OCI-LY3 (cell line): ENCODE measurements at regions not wholly inside any gene's neighbourhood (a gene's known extent, or its start where the extent isn't known, plus 50 kb on each side); places are given as distances from the start of the nearest gene placed in this dataset.

ENCODE experiments used
- H2AFZ ChIP-seq: fragments of 200-600, 300-600 bp; shearing (Covaris generic); 2 replicates; pipeline ENCODE4 v1.6.0; 2014; ENCODE audit warnings: antibody characterized with exemption, low read depth, low read length
- H3K27ac ChIP-seq: fragments of 200-600, 300-600 bp; sonication (generic); 2 replicates; pipeline ENCODE4 v1.5.1; 2014; ENCODE audit warnings: mild to moderate bottlenecking, low read length, moderate library complexity, mixed read lengths
- H3K27me3 ChIP-seq: fragments of 200-600, 300-600 bp; sonication (generic); 2 replicates; pipeline ENCODE4 v1.6.1; 2014; ENCODE audit warnings: low read depth, low read length, mixed read lengths
- H3K36me3 ChIP-seq: fragments of 200-600, 300-600 bp; sonication (generic); replicated peaks from 2 replicates; pipeline ENCODE3; 2014; ENCODE audit warnings: low read depth, low read length, mixed read lengths
- H3K4me1 ChIP-seq: fragments of 300-600, 200-600 bp; sonication (generic); 2 replicates; pipeline ENCODE4 v1.6.1; 2014; ENCODE audit warnings: low read length, mixed read lengths
- H3K4me2 ChIP-seq: fragments of 200-600, 300-600 bp; sonication (generic); 2 replicates; pipeline ENCODE4 v1.6.1; 2014; ENCODE audit warnings: low read length, mixed read lengths
- H3K4me3 ChIP-seq: fragments of 300-600, 200-600 bp; sonication (generic); 2 replicates; pipeline ENCODE4 v1.5.1; 2014; ENCODE audit warnings: antibody characterized with exemption, mild to moderate bottlenecking, low read length, moderate library complexity
- H3K79me2 ChIP-seq: fragments of 300-600, 200-600 bp; shearing (Covaris generic); 2 replicates; pipeline ENCODE4 v1.6.1; 2014; ENCODE audit warnings: mild to moderate bottlenecking, low read length, mixed read lengths
- H3K9ac ChIP-seq: fragments of 300-600, 200-600 bp; shearing (Covaris generic); 2 replicates; pipeline ENCODE4 v1.6.0; 2014; ENCODE audit warnings: mild to moderate bottlenecking, low read length, moderate library complexity
- H3K9me3 ChIP-seq: fragments of 200-600, 300-600 bp; shearing (Covaris generic); 2 replicates; pipeline ENCODE4 v1.6.1; 2014; ENCODE audit warnings: low read length, mixed read lengths; ENCODE audit not compliant: insufficient read depth
- H4K20me1 ChIP-seq: fragments of 200-600, 300-600 bp; sonication (generic); 2 replicates; pipeline ENCODE4 v1.6.1; 2016; ENCODE audit warnings: low read length, mixed read lengths; ENCODE audit not compliant: insufficient read depth
- EZH2phosphoT487 ChIP-seq: fragments of 200-600 bp; shearing (Covaris generic); IDR thresholded peaks from 2 replicates; pipeline ENCODE4 v1.6.1; 2018; ENCODE audit warnings: antibody characterized with exemption, mixed run types, low read depth
- TF ChIP-seq, protein P1 (sequence below): fragments of 200-600, 300-600 bp; sonication (generic); IDR thresholded peaks from 2 replicates; pipeline ENCODE4 v1.5.1; 2014; ENCODE audit warnings: antibody characterized with exemption, low read length, low read depth

DNA sequence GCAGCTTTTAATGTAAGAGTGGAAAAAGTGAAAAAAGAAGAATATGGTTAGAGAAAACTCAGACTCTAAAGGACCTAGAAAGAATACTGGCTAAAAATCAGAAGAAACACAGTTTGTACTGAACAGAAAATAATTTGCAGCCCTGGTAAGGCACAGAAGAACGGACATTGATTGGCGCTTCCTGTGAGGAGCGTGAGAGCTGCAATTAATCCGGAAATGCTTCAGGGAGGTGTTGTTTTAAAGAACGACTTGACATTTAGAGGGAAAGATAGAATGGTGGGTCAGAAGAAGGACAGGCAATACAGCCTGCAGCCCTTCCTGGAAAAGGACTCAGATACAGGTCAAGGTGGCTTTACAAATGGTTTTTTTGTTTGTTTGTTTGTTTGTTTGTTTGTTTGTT is 151.3 kb upstream of the TSC22D2 start:
- Histone ChIP-seq H3K27me3 (no peaks in the 10 kb centered on the region), H3K36me3 (no peaks in the 10 kb centered on the region), H2AFZ (no peak overlapping the region), H3K79me2 (no peaks in the 10 kb centered on the region), H3K27ac (no peak overlapping the region), H3K4me1 (no peaks in the 10 kb centered on the region), H3K9me3 (no peaks in the 10 kb centered on the region), H3K4me2 (no peak overlapping the region), H4K20me1 (no peaks in the 10 kb centered on the region), H3K9ac (no peak overlapping the region), H3K4me3 (no peak overlapping the region)
- TF ChIP-seq, protein P1, sequence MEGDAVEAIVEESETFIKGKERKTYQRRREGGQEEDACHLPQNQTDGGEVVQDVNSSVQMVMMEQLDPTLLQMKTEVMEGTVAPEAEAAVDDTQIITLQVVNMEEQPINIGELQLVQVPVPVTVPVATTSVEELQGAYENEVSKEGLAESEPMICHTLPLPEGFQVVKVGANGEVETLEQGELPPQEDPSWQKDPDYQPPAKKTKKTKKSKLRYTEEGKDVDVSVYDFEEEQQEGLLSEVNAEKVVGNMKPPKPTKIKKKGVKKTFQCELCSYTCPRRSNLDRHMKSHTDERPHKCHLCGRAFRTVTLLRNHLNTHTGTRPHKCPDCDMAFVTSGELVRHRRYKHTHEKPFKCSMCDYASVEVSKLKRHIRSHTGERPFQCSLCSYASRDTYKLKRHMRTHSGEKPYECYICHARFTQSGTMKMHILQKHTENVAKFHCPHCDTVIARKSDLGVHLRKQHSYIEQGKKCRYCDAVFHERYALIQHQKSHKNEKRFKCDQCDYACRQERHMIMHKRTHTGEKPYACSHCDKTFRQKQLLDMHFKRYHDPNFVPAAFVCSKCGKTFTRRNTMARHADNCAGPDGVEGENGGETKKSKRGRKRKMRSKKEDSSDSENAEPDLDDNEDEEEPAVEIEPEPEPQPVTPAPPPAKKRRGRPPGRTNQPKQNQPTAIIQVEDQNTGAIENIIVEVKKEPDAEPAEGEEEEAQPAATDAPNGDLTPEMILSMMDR: no peak

DNA sequence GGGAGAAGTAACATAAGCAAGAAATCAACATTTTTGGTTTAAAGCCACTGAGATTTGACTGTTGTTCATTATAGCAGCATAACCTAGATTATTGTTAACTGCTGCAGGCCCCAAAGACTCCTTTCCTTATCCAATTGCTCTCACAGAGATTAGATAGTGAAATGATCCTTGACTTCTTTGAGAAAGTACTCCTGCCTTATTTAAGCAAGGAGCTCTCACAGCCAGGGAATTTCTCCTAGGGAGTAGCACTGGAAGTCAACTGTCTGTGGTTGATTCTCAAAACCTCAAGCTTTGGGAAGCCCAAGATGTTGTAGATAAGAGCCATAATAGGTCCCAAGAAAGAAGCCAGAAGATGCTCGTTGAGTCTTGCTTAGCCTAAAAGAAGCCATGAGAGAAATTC is 151.8 kb upstream of the TSC22D2 start:
- Histone ChIP-seq H3K4me3 (no peak overlapping the region), H3K27ac (no peak overlapping the region), H3K36me3 (no peaks in the 10 kb centered on the region), H3K4me1 (no peaks in the 10 kb centered on the region), H3K9me3 (no peaks in the 10 kb centered on the region), H3K27me3 (no peaks in the 10 kb centered on the region), H3K9ac (no peak overlapping the region), H3K79me2 (no peaks in the 10 kb centered on the region), H3K4me2 (no peak overlapping the region), H4K20me1 (no peaks in the 10 kb centered on the region), H2AFZ (no peak overlapping the region)
- TF ChIP-seq, protein P1: no peak
- no peak for TF ChIP-seq EZH2phosphoT487

DNA sequence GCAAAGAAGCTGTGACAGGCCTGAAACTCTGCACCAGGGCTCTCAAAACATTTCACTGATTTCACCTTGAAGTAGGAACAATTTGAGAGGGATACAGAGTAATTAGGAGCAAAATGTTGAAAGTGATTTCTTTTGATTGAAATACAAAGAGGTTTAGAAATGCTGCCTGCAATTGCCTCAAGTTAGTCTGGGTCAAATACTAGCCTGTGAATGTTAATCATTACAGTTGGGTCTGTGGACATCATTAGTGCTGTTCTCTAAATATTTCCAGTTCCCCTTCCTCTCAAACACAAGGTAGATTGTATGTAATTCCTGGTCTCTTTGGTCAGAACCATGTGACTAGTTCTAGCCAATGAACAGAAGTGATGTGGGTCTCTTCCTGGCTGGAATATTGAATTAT is 152.3 kb upstream of the TSC22D2 start:
- no peaks in the 10 kb centered on the region for H4K20me1 ChIP-seq
- H3K79me2 ChIP-seq: no peaks in the 10 kb centered on the region
- H2AFZ ChIP-seq: no peak overlapping the region
- no peaks in the 10 kb centered on the region for H3K4me1 ChIP-seq
- H3K9ac ChIP-seq: no peak overlapping the region
- TF ChIP-seq EZH2phosphoT487: no peak
- TF ChIP-seq, protein P1: no peak
- H3K27ac ChIP-seq: no peak overlapping the region
- H3K4me3 ChIP-seq: no peak overlapping the region
- H3K27me3 ChIP-seq: no peaks in the 10 kb centered on the region
- H3K36me3 ChIP-seq: no peaks in the 10 kb centered on the region
- H3K4me2 ChIP-seq: no peak overlapping the region
- H3K9me3 ChIP-seq: no peaks in the 10 kb centered on the region

DNA sequence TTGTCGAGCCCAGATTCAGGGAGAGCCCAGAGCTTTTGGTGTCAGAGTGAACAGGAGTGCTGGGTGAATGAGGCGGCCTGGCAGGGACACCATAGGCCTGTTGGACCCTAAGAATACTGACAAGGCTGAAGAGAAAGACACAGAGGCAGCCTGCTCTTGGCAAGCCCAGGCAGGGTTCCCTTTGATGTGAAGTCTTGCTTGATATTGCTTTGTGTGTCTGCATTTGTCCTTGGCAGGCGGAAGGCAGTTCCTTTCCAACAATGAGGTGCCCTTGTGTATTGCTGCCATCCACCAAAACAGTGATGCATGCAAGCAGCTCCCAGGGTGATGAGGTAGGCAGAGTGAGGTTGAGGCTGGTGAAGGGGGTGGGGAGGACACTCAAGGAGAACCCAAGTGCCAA is 152.7 kb upstream of the TSC22D2 start:
- Histone ChIP-seq H3K27me3 (no peaks in the 10 kb centered on the region), H3K79me2 (no peaks in the 10 kb centered on the region), H4K20me1 (no peaks in the 10 kb centered on the region), H2AFZ (no peak overlapping the region), H3K27ac (no peak overlapping the region), H3K4me3 (no peak overlapping the region), H3K4me2 (no peak overlapping the region), H3K9ac (no peak overlapping the region), H3K9me3 (no peaks in the 10 kb centered on the region), H3K4me1 (no peaks in the 10 kb centered on the region), H3K36me3 (no peaks in the 10 kb centered on the region)
- no peak for TF ChIP-seq EZH2phosphoT487
- TF ChIP-seq, protein P1: no peak
